GM18951 (cell line): ENCODE measurements at regions not wholly inside any gene's neighbourhood (a gene's known extent, or its start where the extent isn't known, plus 50 kb on each side); places are given as distances from the start of the nearest gene placed in this dataset.

Source experiments
- POLR2A ChIP-seq: IDR thresholded peaks from 4 replicates; pipeline ENCODE4 v1.6.1; 2011; ENCODE audit warnings: mild to moderate bottlenecking; ENCODE audit not compliant: insufficient read length, insufficient read depth; ENCODE audit errors: extremely low read depth
- in situ Hi-C: fragments of 300-500 bp; cut with MboI; formaldehyde crosslinking; loops from one replicate; pipeline ENCODE4 v1.12.0; 2022; ENCODE audit warnings: low sequenced_read_pairs, mixed read lengths, inconsistent platforms; ENCODE audit not compliant: unreplicated experiment

- TF ChIP-seq POLR2A, result no peak
- in situ Hi-C loops, result loop anchor here (25.0 kb wide), 1 partner anchor 209 kb away; no protein-coding TSS in a partner anchor
Measured at GRCh38 chr22:33221568-33221967, 163.4 kb upstream of the SYN3 start.

GRCh38 chr22:33220476-33221080 lies 162.4 kb upstream of the SYN3 start:
- in situ Hi-C loops, result loop anchor here (25.0 kb wide), 1 partner anchor 208 kb away; no protein-coding TSS in a partner anchor

GRCh38 chr22:33219648-33220384 lies 161.6 kb upstream of the SYN3 start:
- no peak for TF ChIP-seq POLR2A
- in situ Hi-C loops, result loop anchor here (25.0 kb wide), 1 partner anchor 208 kb away; no protein-coding TSS in a partner anchor

More at GRCh38 chr22:33220476-33221080, 162.4 kb upstream of the SYN3 start:
- no peak for TF ChIP-seq POLR2A

GRCh38 chr22:33213383-33214075 lies 155.3 kb upstream of the SYN3 start:
- no peak for TF ChIP-seq POLR2A
- in situ Hi-C loops, result loop anchor here (25.0 kb wide), 1 partner anchor 201 kb away; no protein-coding TSS in a partner anchor

GRCh38 chr22:33209930-33210784 lies 152.0 kb upstream of the SYN3 start:
- in situ Hi-C loops, result loop anchor here (25.0 kb wide), 1 partner anchor 198 kb away; no protein-coding TSS in a partner anchor
- TF ChIP-seq POLR2A, result no peak

GRCh38 chr22:33204408-33204807 lies 146.2 kb upstream of the SYN3 start:
- TF ChIP-seq POLR2A, result no peak
- in situ Hi-C loops, result loop anchor here (25.0 kb wide), 1 partner anchor 192 kb away; no protein-coding TSS in a partner anchor

- no peak for TF ChIP-seq POLR2A
- in situ Hi-C loops, result loop anchor here (25.0 kb wide), 1 partner anchor 190 kb away; no protein-coding TSS in a partner anchor
Measured at GRCh38 chr22:33202455-33202854, 144.3 kb upstream of the SYN3 start.

GRCh38 chr22:33194529-33195077 lies 136.4 kb upstream of the SYN3 start:
- in situ Hi-C loops, result no loop called here
- no peak for TF ChIP-seq POLR2A

GRCh38 chr22:33192156-33192555 lies 134.0 kb upstream of the SYN3 start:
- no peak for TF ChIP-seq POLR2A
- in situ Hi-C loops, result no loop called here

GRCh38 chr22:33188326-33188725 lies 130.1 kb upstream of the SYN3 start:
- in situ Hi-C loops, result no loop called here

GRCh38 chr22:33186816-33187215 lies 128.6 kb upstream of the SYN3 start:
- in situ Hi-C loops, result no loop called here
- no peak for TF ChIP-seq POLR2A

More at GRCh38 chr22:33188326-33188725, 130.1 kb upstream of the SYN3 start:
- no peak for TF ChIP-seq POLR2A

- TF ChIP-seq POLR2A, result no peak
Measured at GRCh38 chr22:33180356-33180755, 122.2 kb upstream of the SYN3 start.

More at GRCh38 chr22:33180356-33180755, 122.2 kb upstream of the SYN3 start:
- in situ Hi-C loops, result no loop called here
